Posterior cingulate gyrus (tissue), 11 donors: ENCODE measurements at regions not wholly inside any gene's neighbourhood (a gene's known extent, or its start where the extent isn't known, plus 50 kb on each side); places are given as distances from the start of the nearest gene placed in this dataset.

ENCODE experiments used
- DNase-seq, 10 donors: peaks; one replicate each; pipeline versions ENCODE4 v3.0.0 to v3.0.0-alpha.2; 2020 to 2021; ENCODE audit warnings: mixed read lengths in 3 of 10
- intact Hi-C: fragments of 100-400 bp; cut with DNase I; formaldehyde crosslinking; loops from one replicate; pipeline ENCODE4 v1.15.1; 2023

DNA sequence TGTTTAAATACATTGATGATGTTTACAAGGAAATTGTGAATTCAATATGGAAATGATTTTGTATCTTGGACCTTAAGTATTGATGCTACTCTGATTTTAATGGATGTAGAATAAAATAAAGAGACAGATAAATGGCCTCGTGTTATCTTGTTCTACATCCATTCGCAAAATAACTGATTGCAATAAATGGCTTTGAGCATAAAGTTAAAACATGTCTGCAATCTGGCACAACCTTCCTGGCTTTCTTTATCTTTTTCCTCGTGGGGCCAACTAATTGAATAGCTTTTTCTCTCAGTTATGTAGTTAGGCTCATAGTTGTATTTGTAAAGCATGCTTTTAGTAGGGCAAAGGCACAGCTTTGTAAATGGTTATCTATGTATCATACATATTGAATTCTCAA is 691.4 kb downstream of the CDH8 start:
- intact Hi-C loops = no loop called here
- DNase-seq = no peak

DNA sequence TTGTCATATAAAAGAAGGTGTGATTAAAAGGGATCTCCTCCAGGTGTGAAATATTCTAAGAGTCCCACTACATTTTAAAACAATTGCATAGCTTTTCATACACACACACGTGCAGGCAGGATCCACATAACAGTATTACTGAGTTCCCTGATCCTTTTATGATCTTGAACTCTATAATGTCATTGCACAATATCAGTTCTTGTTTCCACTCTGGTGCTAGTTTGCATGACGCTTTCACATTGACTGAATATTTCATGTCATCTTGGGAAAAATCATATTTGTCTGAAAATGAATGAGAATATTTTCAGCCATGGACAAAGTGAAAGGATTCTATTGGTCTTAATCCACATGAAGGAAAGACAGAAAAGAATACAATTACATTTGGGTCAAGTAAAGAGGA is 703.8 kb downstream of the CDH8 start:
- intact Hi-C loops = no loop called here

DNA sequence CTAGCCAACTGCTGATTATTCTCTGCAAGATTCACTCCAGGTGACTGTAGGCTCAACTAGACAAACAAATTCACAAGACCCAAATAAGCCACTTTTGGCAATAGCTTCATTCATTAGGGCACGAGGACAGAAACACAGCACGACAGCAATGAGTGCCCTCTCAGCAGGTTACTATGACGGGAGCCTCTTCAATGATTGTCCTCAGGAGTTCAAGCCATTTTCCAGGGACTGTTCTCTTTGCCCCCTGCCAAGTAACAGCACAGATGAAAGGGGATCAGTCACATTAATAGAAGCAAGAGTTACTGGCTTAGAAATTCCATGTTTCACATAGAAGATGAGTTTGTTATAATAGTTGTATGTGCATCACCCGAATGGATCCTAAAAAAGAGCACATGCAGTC is 712.2 kb downstream of the CDH8 start:
- no peak for DNase-seq
- intact Hi-C loops = no loop called here

More for the DNA sequence above, 703.8 kb downstream of the CDH8 start:
- no peak for DNase-seq

DNA sequence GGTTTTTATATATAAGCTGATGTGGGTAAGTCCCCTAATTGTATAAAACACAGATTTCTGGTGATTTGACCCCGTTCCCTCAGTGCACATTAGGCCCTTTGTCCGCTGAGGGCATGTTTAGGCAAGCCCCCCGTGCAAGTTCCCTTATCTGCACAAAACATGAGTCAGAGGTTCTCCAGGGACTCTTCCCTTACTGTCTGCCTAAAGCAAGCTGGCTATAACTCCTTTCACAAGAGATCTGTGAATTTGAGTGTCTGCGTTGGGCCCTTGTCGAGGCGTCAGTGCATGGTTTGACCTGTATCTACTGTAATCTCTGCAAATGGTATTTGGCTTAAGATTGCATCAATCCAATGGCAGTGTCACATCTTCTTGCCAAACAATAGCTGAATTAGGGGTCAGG is 712.8 kb downstream of the CDH8 start:
- intact Hi-C loops = no loop called here
- DNase-seq = no peak

DNA sequence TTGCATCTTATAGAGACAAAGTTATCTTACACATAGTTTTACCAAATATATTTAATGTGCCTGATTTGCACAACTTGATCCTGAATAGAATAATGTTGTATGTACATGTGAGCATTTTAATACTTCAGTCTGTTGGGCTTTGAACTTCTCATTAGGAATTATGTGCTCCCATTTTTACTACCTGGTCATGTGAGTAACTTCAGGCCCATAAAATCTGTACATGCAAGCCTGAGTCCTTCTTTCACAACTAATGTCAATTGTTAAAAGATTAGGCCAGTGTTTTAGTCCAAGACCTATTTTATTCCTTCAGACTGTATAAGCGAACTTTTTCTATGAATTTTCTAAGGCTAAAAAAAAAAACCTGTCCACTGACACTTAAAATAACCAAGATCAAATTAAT is 715.4 kb downstream of the CDH8 start:
- no peak for DNase-seq
- intact Hi-C loops = no loop called here

DNA sequence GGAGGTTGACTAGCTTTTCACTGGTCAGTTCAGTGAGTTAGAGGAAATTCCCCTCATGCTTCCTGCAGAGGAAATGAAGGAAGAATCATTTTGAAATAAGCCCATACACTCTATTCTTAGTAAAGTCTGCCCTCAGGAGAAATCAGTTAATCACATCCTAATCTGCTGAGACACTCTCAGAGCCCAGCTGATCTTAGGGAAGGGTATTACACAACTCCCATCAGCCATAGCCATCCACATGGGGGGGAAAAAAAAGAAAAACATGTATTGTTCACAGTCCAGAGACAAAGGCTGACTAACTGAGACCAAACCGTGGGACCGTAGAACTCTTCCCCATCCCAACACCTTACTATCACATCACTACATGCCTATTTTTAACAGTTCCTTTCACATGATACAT is 722.3 kb downstream of the CDH8 start:
- no peak for DNase-seq
- intact Hi-C loops = no loop called here

DNA sequence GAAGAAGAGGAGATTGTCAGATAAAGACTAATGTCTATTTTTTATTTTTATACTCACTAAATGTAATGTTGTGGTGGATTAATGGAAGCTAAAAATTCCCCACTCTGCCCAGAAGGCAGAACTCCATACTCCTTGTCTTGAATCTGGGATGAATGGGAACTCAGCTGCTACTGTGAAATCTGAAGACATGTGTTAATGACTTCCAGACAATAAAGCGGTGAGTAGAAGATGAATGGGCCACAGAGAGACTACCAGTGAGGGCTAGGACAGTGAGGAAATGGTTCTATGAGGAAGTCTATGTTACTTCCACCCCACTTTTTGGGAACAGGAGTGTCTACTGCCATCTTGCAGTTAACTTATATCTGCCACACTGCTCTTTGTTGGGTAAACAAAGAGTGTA is 726.9 kb downstream of the CDH8 start:
- intact Hi-C loops = no loop called here
- no peak for DNase-seq

DNA sequence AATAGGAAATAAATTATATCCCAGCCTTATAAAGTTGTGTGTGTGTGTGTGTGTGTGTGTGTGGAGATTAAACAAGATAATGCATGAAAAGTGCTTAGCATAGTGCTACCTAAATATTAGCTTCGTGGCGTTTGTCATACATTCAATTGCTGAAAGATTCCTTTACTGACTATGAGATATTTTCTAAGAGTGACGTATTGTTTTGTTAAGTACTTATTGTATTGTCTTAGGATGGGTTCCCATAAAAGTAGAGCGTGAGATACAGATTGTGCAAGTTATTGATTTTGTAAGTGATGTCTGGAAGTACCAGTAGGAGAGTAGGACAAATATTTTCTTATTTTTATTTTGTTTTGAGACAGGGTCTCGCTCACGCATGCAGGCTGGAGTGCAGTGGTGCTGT is 730.0 kb downstream of the CDH8 start:
- no peak for DNase-seq
- intact Hi-C loops = no loop called here

DNA sequence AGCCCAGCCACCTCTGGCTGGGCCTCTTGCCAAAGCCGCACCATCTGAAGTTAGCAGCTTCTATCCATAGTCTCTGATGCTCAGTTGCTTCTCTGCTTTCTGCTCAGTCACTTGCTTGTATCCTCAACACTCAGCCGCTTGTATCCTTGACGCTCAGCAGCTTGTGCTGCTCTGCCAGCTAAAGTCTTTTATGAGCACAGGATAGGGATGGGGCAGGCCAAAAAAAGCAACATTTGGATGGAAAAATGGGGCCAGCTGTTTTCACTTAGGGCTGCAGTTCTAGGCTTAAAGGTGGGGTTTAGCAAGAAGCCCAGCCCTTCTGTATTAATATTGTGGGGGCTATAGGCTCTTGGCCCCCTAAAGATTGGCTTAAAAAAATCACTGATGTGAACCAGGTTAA is 739.4 kb downstream of the CDH8 start:
- peak in 2 of 10 donors; percentile 47 to 58 for DNase-seq
- intact Hi-C loops = no loop called here

DNA sequence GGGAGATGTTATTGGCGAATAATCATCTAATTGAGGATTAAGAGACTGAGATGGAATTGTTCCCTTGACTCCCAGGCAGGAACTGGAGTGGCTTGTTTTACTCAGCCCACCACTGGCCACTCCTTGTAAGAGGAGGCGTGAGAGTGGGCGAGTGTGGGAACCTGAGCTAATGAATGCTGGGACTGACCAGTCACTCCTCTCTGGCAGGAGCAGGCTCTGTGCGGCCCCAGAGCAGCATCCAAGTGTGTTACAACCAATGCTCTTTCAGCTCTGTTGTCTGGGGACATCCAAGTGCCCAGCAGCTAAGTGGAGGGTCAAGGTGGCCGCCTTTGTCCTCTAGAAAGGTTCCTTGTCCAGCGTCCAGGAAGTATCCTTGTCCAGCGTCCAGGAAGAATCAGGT is 739.9 kb downstream of the CDH8 start:
- intact Hi-C loops = no loop called here
- peak in 1 of 10 donors; percentile 73 for DNase-seq

DNA sequence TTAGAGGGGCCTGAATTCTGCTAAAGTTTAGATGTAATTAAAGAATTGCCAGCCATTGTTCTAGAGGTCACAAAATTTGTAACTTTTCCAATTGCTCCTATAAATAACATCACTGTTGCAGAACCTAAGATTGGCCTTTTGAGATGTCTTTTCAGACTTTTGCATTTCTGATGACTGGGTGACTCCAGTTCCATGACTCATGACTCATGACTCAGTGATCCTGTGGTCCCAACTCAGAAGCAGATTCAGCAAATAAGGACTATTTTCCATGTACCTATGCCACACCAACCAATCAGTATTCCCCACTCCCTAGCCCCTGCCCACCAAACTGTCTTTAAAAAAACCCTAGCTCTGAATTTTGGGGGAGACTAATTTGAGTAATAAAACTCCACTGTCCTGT is 740.9 kb downstream of the CDH8 start:
- DNase-seq = no peak
- intact Hi-C loops = no loop called here

DNA sequence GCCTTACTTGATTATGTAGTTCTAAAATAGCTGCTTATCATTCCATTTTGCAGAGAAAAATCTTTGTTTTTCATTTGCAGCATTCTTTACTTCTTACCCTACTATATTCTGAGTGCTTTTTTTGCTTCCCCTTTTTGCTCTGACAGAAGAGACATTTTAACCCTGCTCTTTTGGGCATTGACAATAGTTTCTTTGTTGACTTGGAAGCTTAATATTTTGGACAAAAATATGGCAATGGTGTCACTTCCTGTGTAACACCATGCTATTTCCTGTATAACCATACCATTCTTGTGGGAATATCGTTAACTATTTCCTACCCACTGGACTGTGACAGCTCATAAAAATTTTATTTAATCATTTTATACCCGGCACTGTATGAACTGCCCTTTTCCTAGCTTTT is 747.1 kb downstream of the CDH8 start:
- DNase-seq = no peak

DNA sequence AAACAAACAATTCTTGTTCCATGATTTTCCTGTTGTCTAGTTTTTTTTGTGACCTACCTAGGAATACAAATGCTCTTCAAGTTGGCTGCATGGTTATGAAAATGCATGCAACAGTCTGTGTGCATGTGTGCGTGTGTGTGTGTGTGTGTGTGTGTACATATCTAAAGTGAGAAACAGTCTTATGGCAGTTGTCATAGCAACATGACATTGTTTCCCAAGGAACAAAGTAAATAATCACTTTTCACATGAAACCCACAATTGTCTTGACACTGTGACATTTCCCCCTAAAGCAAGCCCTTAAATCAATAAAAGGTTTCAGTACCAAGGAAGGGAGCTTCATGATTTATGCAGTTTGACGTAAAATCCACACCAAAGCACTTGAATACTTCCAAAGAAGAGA is 758.4 kb downstream of the CDH8 start:
- intact Hi-C loops = no loop called here
- no peak for DNase-seq

More for the DNA sequence above, 747.1 kb downstream of the CDH8 start:
- intact Hi-C loops = no loop called here

DNA sequence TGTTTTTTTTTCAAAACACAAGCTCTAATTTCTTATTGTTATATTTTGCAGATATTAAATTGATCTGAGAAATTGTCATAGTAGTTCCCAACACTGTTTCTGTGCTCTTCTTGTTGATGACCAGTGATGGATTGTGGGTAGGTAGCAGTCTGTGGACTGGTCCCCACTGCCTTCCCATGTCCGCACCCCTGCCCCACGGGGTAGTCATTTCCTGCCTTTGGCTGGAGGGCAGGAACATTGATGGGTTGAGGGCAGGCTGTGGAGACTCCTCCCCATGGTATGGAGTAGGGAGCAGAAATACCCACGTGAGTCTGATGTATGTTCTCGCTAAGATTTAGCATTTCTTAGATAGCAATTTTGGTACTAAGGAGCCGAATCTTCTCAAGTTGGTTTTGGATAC is 762.0 kb downstream of the CDH8 start:
- no peak for DNase-seq

DNA sequence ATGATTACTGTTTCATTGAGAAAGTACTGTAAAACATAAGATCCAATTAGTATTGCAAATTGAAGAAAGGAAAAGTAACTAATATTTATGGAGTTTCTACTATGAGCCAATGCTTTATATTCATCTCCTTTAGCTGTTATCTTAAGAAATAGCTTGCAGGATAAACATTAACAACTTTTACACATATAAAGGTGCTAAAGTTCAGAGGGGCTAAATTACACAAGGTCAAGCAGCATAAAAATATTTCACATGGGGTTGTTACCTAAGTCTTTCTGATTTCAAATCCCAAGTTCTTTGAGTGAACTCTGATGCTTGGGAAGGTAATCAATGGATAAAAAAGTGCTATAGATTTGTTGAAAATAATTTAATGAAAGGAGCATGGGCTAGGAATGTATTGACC is 765.5 kb downstream of the CDH8 start:
- no peak for DNase-seq
- intact Hi-C loops = no loop called here

More for the DNA sequence above, 762.0 kb downstream of the CDH8 start:
- intact Hi-C loops = no loop called here

DNA sequence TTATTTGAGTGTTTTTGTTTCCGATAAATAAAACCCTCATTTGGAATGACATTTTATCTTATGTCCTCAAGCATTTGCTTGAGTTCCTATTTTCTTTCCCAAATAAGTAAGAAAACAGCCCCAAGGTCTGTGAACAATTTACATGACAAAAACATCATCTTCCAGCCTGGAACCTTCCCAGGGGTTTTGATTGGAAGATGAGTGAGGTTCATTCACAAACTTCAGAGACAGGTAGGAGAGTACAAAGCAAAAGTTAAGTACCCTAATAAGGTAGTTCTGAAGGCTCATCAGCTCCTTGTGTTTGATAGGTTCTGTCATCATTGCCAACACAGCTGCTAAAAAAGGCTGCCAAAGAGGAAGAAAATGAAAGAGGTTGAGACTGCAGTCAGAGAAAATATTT is 772.8 kb downstream of the CDH8 start:
- no peak for DNase-seq
- intact Hi-C loops = no loop called here

DNA sequence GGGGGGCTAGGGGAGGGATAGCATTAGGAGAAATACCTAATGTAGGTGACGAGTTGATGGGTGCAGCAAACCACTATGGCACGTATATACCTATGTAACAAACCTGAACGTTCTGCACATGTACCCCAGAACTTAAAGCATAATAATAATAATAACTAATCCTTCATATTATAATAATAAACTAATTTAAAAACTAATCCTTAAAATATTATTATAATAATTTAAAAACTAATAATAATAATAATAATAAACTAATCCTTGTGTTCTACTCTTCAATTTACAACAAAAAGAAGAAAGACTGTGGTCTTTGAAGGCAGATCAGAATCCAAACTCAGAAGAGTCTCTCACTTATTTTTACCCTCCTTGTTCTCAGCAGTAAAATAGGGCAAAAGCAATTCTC is 774.9 kb downstream of the CDH8 start:
- no peak for DNase-seq
- intact Hi-C loops = no loop called here

DNA sequence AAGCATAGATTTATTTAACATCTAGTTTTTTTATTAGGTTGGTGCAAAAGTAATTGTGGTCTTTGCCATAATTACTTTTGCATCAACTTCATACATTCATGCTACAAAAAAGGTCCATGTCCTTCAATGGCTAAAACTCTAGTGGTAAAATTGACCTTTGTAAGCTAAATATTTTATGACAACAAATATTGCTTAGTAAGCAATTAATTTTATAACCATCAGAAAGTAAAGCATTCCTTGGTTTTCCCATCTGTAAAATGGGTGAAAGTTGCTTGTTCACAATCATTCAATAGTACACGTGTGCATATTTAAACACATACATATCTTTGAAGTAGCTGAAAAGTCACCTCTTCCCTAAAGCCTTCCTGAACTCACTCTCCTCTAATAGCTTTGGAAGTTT is 789.6 kb downstream of the CDH8 start:
- intact Hi-C loops = no loop called here
- DNase-seq = no peak

DNA sequence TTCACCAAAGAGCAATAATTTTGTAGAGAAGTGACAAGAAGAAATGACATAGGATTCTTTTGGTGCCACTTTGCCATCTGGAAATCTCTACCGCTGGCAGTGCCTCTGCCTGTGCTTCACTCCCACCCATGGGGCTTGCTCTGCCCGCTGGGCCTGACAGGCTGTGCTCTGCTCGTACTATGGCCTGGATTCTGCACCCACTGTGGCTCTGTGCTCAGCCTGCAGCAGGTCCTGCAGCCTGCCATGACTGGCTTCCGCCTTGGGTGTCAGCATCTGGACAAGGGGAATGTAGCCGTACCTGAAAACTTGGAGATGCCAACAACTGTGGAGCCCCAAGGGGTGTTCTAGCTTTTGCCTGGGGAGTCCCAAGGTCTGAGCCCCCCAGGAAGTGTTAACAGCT is 792.3 kb downstream of the CDH8 start:
- peak in 1 of 10 donors; percentile 35 for DNase-seq
- intact Hi-C loops = no loop called here

DNA sequence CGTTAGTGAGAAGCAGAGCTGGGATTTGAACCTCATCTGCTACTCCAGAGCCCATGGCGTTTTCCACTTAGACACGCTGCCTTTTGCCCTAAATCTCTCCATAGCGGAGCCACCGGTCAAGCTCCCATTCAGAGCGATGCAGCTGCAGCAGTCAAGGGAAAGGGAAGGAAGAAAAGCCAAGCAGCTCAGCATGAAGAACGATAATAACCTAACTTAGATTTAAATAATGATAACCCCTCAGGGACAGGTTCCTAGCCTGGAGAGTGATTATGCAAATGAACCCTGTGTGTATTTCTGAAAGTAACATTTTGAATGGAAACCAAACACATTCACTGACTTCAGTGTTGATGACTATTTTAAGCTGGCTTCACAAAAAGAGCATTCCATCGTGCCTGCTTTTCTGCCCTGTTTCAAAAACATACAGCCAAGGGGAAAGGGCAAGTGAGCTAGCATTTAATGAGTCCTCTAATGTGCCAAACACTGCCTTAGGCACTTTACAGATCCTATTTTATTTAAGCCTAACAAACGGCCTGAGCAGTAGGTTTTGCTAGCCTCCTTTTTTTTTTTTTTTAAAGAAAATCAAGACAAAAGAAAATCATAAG is 798.3 kb downstream of the CDH8 start:
- intact Hi-C loops = no loop called here

DNA sequence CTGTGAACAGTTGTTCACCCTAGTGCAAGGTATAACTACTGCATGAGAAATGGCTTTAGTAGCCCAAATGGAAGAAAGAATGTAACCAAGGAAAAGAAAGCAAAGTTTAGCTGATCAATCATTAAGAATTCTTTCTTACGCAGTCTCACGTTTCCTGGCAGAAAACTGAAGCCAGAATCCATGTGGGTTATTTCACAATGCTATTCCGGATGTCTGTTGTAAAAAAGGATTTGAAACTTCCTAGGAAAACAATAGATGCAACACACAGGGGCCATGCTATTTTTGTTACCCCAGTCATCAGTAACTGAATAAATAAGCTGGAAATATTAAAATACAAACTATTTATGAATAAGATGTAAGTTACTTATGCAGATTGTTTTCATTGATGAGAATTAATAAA is 802.5 kb downstream of the CDH8 start:
- intact Hi-C loops = no loop called here
- DNase-seq = no peak

More for the DNA sequence above, 798.3 kb downstream of the CDH8 start:
- peak in 1 of 10 donors; percentile 48 for DNase-seq

DNA sequence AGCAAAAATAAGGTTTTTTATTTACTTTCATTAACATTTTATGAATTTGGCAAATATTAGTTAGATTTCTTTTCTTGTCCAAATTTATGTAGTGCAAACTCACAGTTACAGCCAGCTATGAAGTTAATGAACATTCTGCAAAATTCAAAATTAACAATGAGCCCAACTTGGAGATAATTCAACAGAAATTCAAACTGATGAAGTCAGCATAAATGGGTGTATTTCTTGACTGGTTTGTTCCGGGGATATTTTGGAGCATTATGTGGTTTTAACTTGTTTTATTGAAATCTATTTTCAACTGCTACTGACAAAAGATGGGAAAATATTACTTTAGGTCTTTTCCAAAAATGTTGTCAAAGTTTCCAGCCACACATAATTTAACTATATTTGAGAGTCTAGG is 807.9 kb downstream of the CDH8 start:
- intact Hi-C loops = no loop called here
- DNase-seq = no peak

DNA sequence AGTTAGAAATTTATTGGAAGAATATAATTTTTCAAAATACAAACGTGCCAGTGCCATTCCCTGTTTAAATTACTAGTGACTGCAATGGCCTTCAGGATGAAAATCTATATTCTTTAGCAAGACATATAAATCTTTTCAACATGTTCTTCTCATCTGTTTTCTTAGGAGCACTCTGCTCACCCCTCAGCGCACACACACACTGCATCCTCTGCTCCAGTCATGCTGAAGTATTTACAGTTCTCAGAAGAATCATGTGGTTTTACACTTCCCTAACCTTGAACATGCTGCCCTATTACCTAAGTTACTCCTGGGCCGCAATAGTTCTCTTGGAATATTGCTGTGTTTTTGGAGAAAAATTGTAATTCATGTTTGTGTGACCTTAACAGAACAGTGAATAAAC is 820.6 kb downstream of the CDH8 start:
- intact Hi-C loops = no loop called here
- DNase-seq = no peak
